IMR-90 (cell line): ENCODE measurements at regions not wholly inside any gene's neighbourhood (a gene's known extent, or its start where the extent isn't known, plus 50 kb on each side); places are given as distances from the start of the nearest gene placed in this dataset.

Source experiments
- ATAC-seq: fragments of 200-7000 bp; cut with Tn5 transposase; 2 replicates; pipeline ENCODE4 v1.9.1; 2020; ENCODE audit warnings: low read depth, mild to moderate bottlenecking, moderate library complexity
- BruUV-seq: library from RNA; stranded (reverse); fragments of 400-500 nt; replicated peaks from 2 replicates; lab custom pipeline; 2021; lab: Mats Ljungman, UMichigan
- CTCF ChIA-PET: fragments of 300-600 bp; formaldehyde crosslinking; extraction: SDS; loops from one replicate; lab custom pipeline; 2021; ENCODE audit warnings: antibody characterized with exemption; lab: Yijun Ruan, JAX
- POLR2A ChIA-PET: fragments of 300-600 bp; sonication (Branson Sonifier 250); formaldehyde crosslinking; loops from one replicate; lab custom pipeline; 2022; ENCODE audit warnings: antibody characterized with exemption; ENCODE audit not compliant: unreplicated experiment; lab: Charles Lee
- DNase-seq: peaks from one replicate; pipeline ENCODE4 v3.0.0; 2013
- H2AFZ ChIP-seq: replicated peaks from 2 replicates; pipeline ENCODE3; 2013; ENCODE audit warnings: low read length, mild to moderate bottlenecking; ENCODE audit not compliant: poor library complexity
- H2AK5ac ChIP-seq: 2 replicates; pipeline ENCODE4 v1.6.1; 2013; ENCODE audit warnings: low read depth, low read length, inconsistent platforms
- H2AK9ac ChIP-seq: replicated peaks from 2 replicates; pipeline ENCODE3; 2013; ENCODE audit warnings: mild to moderate bottlenecking, low read depth, low read length, moderate library complexity; ENCODE audit not compliant: poor library complexity
- H2BK120ac ChIP-seq: 2 replicates; pipeline ENCODE4 v1.6.1; 2013; ENCODE audit warnings: low read depth, low read length, inconsistent platforms
- H2BK15ac ChIP-seq: 3 replicates; pipeline ENCODE4 v1.6.1; 2013; ENCODE audit warnings: low read depth, low read length, inconsistent platforms
- H2BK20ac ChIP-seq: 2 replicates; pipeline ENCODE4 v1.6.1; 2013; ENCODE audit warnings: low read depth, mild to moderate bottlenecking, inconsistent platforms, low read length, moderate library complexity
- H2BK5ac ChIP-seq: 2 replicates; pipeline ENCODE4 v1.6.1; 2013; ENCODE audit warnings: mild to moderate bottlenecking, low read depth, low read length, inconsistent platforms; ENCODE audit not compliant: poor library complexity, severe bottlenecking
- H3K14ac ChIP-seq: replicated peaks from 2 replicates; pipeline ENCODE4 v1.6.1; 2013; ENCODE audit warnings: low read depth, low read length, inconsistent platforms
- H3K18ac ChIP-seq: 2 replicates; pipeline ENCODE4 v1.6.1; 2013; ENCODE audit warnings: low read depth, low read length, control low read depth
- H3K23ac ChIP-seq: 2 replicates; pipeline ENCODE4 v1.6.1; 2013; ENCODE audit warnings: low read depth, low read length, inconsistent platforms
- H3K27ac ChIP-seq: 2 replicates; pipeline ENCODE4 v1.5.1; 2013; ENCODE audit warnings: mild to moderate bottlenecking, control low read depth, low read length; ENCODE audit not compliant: insufficient read depth
- H3K27me3 ChIP-seq: 2 replicates; pipeline ENCODE4 v1.6.1; 2013; ENCODE audit warnings: low read length; ENCODE audit not compliant: control insufficient read depth, insufficient read depth
- H3K36me3 ChIP-seq: 2 replicates; pipeline ENCODE4 v1.6.1; 2013; ENCODE audit warnings: low read length, mixed read lengths; ENCODE audit not compliant: control insufficient read depth, insufficient read depth
- H3K4ac ChIP-seq: 2 replicates; pipeline ENCODE4 v1.6.1; 2013; ENCODE audit warnings: low read depth, low read length, inconsistent platforms
- H3K4me1 ChIP-seq: 2 replicates; pipeline ENCODE4 v1.6.1; 2013; ENCODE audit warnings: low read length, mixed read lengths; ENCODE audit not compliant: control insufficient read depth, insufficient read depth
- H3K4me2 ChIP-seq: 2 replicates; pipeline ENCODE4 v1.6.1; 2013; ENCODE audit warnings: low read depth, mild to moderate bottlenecking, control low read depth, low read length, moderate library complexity
- H3K4me3 ChIP-seq: 2 replicates; pipeline ENCODE4 v1.5.1; 2013; ENCODE audit warnings: low read depth, mild to moderate bottlenecking, control low read depth, low read length, moderate library complexity; ENCODE audit not compliant: insufficient read depth
- H3K56ac ChIP-seq: 2 replicates; pipeline ENCODE4 v1.6.1; 2013; ENCODE audit warnings: low read length, inconsistent platforms; ENCODE audit not compliant: insufficient read depth; ENCODE audit errors: extremely low read depth
- H3K79me1 ChIP-seq, 2 experiments: 2 replicates each; pipeline ENCODE4 v1.6.1; 2013; ENCODE audit warnings: low read length in 2 of 2, inconsistent platforms in 1 of 2, low read depth in 1 of 2
- H3K9ac ChIP-seq: 2 replicates; pipeline ENCODE4 v1.6.1; 2013; ENCODE audit warnings: low read depth, low read length, control low read depth
- H3K9me1 ChIP-seq: 2 replicates; pipeline ENCODE4 v1.6.1; 2013; ENCODE audit warnings: low read length, inconsistent platforms; ENCODE audit not compliant: insufficient read depth
- H3K9me3 ChIP-seq: 2 replicates; pipeline ENCODE4 v1.6.1; 2013; ENCODE audit warnings: low read length; ENCODE audit not compliant: control insufficient read depth, insufficient read depth
- H4K20me1 ChIP-seq: 2 replicates; pipeline ENCODE4 v1.6.1; 2013; ENCODE audit warnings: low read length, inconsistent platforms; ENCODE audit not compliant: insufficient read depth
- H4K5ac ChIP-seq: 2 replicates; pipeline ENCODE4 v1.6.1; 2013; ENCODE audit warnings: mild to moderate bottlenecking, low read depth, low read length, control low read depth
- H4K8ac ChIP-seq, 2 experiments: 2 replicates each; pipeline ENCODE4 v1.6.1; 2013; ENCODE audit warnings: low read depth in 2 of 2, low read length in 2 of 2, control low read depth in 1 of 2, inconsistent platforms in 1 of 2
- H4K91ac ChIP-seq: 2 replicates; pipeline ENCODE4 v1.6.1; 2013; ENCODE audit warnings: low read depth, low read length, inconsistent platforms; ENCODE audit not compliant: insufficient read depth
- BHLHE40 ChIP-seq: fragments of 150-350 bp; IDR thresholded peaks from 2 replicates; pipeline ENCODE4 v1.6.1; 2016; ENCODE audit warnings: mild to moderate bottlenecking, low read depth, low read length
- MXI1 ChIP-seq: IDR thresholded peaks from 2 replicates; pipeline ENCODE4 v1.6.1; 2012; ENCODE audit warnings: low read depth, mild to moderate bottlenecking, low read length, moderate library complexity, borderline replicate concordance
- NFE2L2 ChIP-seq: fragments of 150-350 bp; IDR thresholded peaks from 2 replicates; pipeline ENCODE4 v1.6.1; 2016; ENCODE audit warnings: low read depth, mild to moderate bottlenecking, low read length
- RFX5 ChIP-seq: IDR thresholded peaks from 2 replicates; pipeline ENCODE4 v1.8.0; 2012; ENCODE audit warnings: low read depth, mild to moderate bottlenecking, low read length, moderate library complexity
- WGBS, 2 experiments: methylation state at CpG; one replicate each; pipeline versions ENCODE4 v1.1.5 to v1.1.7; 2013; ENCODE audit warnings: missing lambda C conversion rate in 2 of 2; ENCODE audit not compliant: insufficient read length in 1 of 2; ENCODE audit errors: extremely low coverage in 2 of 2; 5-methylcytosine and 5-hydroxymethylcytosine counted together
- dilution Hi-C: fragments of 300-500 bp; cut with HindIII; formaldehyde crosslinking; loops from one replicate; pipeline ENCODE4 v1.14.3; 2018; ENCODE audit warnings: low sequenced_read_pairs; ENCODE audit not compliant: unreplicated experiment
- in situ Hi-C: fragments of 300-500 bp; cut with MboI; formaldehyde crosslinking; loops from 3 replicates; pipeline ENCODE4 v1.14.3; 2019; ENCODE audit warnings: low sequenced_read_pairs, inconsistent platforms, mixed read lengths
- intact Hi-C: fragments of 100-400 bp; cut with micrococcal nuclease; formaldehyde crosslinking; loops from 2 replicates; pipeline ENCODE4 v1.10.0; 2022
- TF ChIP-seq, protein P1 (sequence below): fragments of 150-350 bp; IDR thresholded peaks from 2 replicates; pipeline ENCODE4 v1.6.1; 2017; ENCODE audit warnings: mild to moderate bottlenecking, antibody characterized with exemption, low read length, low read depth

DNA sequence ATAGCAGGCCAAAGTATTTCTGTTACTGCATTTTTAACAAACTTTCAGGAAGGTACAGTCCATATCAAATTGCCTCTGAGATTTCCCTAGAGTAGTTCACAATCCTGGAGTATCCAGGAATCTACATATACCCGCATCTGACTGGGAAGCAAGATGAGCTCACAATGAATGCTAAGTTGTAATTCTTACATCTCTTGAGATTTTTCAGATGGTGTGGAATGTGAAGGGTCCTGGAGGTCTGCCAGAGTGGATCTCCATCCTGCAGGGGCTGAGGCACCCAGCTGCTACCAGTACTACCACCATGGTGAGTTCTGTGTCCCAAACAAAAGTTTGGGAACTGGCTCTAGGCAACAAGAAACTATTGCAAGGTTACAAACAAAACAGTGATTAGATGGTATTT, 156.7 kb upstream of the CCDC54 start:
- H4K5ac ChIP-seq = no peak overlapping the region
- 0 out of 2 replicates have a peak overlapping the region, but pooled peaks have one; percentile 32 for H4K91ac ChIP-seq
- no peaks in the 10 kb centered on the region for H3K36me3 ChIP-seq
- H4K20me1 ChIP-seq = no peaks in the 10 kb centered on the region
- BruUV-seq = no TSS peak
- no peak overlapping the region for H3K23ac ChIP-seq
- H4K8ac ChIP-seq = no peak overlapping the region
- intact Hi-C loops (no loop called here), dilution Hi-C loops (no loop called here), in situ Hi-C loops (no loop called here)
- peak overlapping the region; percentile 35 for H2BK120ac ChIP-seq
- no peak overlapping the region for H2AFZ ChIP-seq
- no CpG with 5 or more reads among the region's 1 CpG for WGBS, 2 experiments
- peak overlapping the region; percentile 79; the same call in 1 of the 2 replicates for H3K4ac ChIP-seq
- H3K4me1 ChIP-seq = peaks cover 11% of the 10 kb centered on the region
- no peak overlapping the region for H3K18ac ChIP-seq
- H2BK20ac ChIP-seq = peak overlapping the region; percentile 78
- no peak overlapping the region for H2AK5ac ChIP-seq
- no peak overlapping the region for H3K4me2 ChIP-seq
- H2BK5ac ChIP-seq = no peak overlapping the region
- ATAC-seq = no peak
- no peak overlapping the region for H3K4me3 ChIP-seq
- no peak overlapping the region for H3K9ac ChIP-seq
- no peak overlapping the region for H2AK9ac ChIP-seq
- no peaks in the 10 kb centered on the region for H3K9me3 ChIP-seq
- H2BK15ac ChIP-seq = peak overlapping the region; percentile 81; the same call in 1 of the 3 replicates
- H3K9me1 ChIP-seq = peaks cover 3% of the 10 kb centered on the region; the same call in 1 of the 2 replicates
- no peaks in the 10 kb centered on the region for H3K79me1 ChIP-seq
- H3K27ac ChIP-seq = no peak overlapping the region
- H3K14ac ChIP-seq = 0 out of 2 replicates have a peak overlapping the region, but pooled peaks have one; percentile 45
- no peak overlapping the region for H3K56ac ChIP-seq
- POLR2A ChIA-PET = interaction anchor here (0.6 kb wide), 1 partner anchor 15 kb away, joined by 3 read pairs; no protein-coding TSS in a partner anchor
- DNase-seq = no peak
- no peaks in the 10 kb centered on the region for H3K27me3 ChIP-seq
- CTCF ChIA-PET = no interaction called here
- no peak for TF ChIP-seq BHLHE40
- TF ChIP-seq NFE2L2 = no peak
- TF ChIP-seq, protein P1, sequence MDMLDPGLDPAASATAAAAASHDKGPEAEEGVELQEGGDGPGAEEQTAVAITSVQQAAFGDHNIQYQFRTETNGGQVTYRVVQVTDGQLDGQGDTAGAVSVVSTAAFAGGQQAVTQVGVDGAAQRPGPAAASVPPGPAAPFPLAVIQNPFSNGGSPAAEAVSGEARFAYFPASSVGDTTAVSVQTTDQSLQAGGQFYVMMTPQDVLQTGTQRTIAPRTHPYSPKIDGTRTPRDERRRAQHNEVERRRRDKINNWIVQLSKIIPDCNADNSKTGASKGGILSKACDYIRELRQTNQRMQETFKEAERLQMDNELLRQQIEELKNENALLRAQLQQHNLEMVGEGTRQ = no peak
- TF ChIP-seq MXI1 = no peak
- TF ChIP-seq RFX5 = no peak
